GM18870 (cell line): ENCODE measurements at regions not wholly inside any gene's neighbourhood (a gene's known extent, or its start where the extent isn't known, plus 50 kb on each side); places are given as distances from the start of the nearest gene placed in this dataset.

Experiments used
- ATAC-seq: cut with Tn5 transposase; IDR thresholded peaks from one replicate; pipeline ENCODE4 v1.9.1; 2021; ENCODE audit warnings: moderate library complexity; ENCODE audit not compliant: unreplicated experiment

DNA sequence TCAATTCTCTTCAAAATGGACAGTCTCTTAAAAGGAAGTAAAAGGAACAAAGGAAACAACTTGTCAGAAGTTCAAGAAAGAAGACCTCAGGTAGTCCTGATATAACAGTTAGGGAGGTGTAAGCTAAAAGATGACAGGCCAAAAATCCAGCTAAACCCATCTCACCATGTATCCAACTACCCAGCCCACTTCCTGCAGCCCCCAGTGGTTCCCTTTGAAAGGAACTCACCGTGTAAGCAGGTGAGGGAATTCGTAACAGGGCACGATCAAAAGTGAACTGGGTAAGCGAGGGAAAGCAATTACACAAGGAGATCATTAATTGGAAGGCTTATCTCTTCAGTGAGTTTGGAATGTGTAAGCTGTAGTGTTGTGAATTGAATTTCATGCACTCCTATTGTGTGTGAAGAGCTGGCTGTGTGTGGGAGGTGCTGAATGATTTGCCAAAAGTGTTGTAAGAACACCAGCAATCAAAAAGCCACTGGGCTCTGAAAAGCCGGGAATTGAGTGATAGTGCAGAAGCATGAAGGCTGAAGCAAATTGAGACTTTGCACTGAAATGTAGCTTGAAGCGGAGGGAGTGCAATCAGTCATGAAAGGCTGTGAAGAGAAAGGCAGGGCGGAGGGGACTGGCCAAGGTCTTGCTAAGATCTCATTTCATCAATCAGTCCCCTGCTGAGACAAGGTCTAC lies 914.2 kb upstream of the LCORL start:
- ATAC-seq = no peak

DNA sequence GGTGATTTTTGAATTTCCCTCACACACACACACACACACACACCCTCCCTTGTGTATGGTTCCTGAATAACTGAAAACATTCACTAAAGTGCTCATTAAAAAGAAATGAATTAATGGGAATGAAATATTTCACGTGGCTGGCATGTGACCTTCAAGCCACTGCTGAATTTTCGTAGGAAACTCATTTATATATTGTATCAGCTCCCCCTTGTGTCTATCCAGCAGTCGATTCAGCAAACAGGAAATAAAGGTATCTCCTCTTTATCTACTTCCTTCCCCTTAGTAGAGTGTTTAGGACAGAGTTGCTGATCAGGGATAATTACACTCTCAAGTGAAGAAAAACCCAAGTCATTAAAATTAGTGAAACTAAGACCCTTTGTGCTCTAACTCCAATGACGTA lies 912.6 kb upstream of the LCORL start:
- ATAC-seq = no peak

DNA sequence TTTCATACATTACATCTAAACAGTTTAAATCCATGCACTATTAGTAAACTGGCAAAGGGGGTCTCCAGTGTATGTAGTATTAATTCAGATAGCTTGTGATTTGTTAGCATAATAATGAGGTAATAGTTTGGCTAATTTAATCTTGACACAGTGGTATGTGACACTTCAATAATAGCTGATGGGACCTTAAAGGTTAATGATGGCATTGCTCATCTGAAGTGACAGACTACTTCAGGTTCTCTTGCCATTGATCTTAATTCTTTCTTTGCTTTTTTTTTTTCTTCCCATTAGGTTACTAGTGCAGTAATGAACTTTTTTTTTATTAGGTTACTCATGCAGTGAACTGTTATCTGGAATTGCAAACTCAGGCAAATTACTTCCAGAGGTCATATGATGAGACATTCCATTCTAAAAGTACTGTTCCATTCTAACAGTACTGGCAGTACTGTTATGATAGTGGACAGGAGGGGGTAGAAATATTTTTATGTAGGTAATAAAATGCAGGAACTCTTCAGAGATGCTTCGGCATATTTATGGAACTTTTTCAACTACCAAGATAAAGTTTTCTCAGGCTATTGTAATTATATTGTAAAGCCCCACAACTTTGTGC lies 911.3 kb upstream of the LCORL start:
- ATAC-seq = no peak

DNA sequence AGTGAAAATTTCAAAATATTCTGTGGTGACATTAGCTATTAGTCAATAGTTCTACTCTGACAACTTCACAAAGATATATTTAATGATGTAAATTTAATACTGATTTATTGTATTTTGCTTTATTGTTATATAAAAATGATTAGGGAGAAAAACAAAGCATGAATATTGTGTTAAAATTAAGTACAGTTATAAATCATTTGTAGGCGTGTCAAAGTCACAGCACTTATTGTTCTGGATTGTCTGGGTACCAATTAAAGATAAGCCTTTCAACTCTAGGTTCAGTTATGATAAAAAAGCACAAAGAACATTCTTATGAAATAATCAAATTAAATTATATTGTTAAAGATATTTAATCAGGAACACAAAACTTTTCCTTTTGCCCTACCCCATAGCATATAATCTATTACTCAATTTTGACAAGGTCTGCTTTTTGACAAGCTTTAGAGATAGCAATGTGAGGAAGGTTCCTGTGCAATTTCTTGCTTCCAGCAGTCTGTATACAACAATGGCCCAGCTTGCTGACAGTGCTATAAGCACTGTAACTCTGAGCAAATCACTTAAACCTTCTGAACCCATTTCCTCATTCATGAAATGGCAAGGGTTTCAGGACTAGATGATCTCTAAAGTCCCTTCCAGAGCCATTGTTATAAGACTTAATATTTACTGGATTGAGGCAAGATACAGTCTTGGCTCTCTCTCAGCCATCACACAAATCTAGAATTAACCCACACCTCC lies 910.3 kb upstream of the LCORL start:
- ATAC-seq = no peak

DNA sequence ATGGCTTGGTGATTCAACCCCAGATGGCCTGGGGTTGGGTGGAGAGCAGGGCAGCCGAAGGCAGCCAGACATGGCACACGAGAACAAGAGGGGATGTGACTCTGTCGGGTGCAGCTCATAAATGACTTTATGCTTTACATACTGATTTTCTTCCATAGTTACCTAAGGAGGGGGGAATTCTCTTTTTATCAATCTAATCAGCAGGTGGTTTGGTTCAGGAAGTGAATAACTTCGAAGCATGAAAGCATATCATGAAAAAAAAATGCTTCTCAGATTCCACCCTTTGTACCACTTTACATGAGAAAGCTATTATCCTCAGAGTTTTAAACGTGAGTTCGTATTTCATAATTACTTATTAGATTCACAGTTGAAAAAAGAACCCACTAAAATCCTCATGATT lies 908.9 kb upstream of the LCORL start:
- no peak for ATAC-seq

DNA sequence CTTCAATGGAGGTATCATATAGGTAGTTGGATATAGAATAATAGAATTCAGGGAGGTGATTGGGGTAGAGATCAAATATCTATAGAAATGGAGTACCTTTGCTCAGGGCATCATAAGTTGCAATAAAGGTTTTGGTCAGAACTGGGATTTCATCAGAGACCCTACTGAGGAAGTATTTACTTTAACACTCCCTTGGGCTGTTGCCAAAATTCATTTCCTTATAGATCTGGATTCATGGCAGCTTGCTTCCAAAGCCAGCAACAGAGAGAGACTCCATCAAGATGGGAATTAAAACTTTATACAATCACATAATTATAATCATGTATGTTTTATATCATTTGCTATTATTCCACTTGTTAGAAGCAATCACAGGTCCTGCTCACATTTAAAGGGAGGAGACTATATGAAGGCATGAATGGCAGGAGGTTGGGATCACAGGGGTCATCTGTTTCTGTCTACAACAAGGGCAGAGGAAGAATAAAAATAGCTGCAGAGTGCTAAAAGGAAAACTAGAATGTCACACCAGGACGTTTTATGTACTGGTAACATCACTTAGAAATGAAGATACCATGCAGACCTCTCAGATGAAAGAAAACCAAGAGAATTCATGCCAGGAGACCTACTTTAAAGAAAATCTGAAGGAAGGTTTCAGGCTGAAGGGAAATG lies 902.1 kb upstream of the LCORL start:
- ATAC-seq = no peak

DNA sequence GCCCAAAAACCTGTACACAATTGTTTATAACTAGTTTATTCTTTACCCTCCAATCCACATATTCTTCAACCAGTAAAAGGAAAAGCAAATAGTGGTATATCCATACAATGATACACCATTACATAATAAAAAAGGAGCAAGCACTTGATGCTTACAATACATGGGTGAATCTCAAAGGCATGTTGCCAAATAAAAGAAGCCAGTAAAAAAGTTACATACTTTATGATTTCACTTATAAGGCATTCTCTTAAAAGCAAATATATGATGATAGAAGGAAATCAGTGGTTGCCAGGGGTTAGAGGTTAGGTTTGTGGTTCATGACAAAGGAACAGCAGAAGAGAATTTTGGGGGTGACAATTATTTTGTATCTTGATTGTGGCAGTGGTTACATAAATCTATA lies 896.1 kb upstream of the LCORL start:
- ATAC-seq = no peak

DNA sequence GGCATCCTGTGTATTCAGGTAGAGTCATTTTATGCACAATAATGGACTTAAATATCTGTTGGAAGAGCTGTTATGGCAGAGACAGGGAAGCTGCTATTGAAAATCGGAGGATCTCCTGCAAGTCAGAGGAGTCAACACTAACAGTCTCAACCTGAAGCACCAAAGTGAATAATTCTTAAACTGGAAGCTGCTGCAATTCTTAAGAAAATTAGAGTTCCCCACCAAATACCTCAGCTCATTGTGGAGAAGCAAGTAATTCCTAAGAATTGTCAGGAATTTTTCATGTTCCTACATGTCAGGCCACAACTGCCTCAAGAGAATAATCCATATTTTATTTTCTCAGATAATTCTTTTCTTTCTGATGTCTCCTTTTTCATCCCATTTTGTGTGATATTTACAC lies 892.6 kb upstream of the LCORL start:
- no peak for ATAC-seq

DNA sequence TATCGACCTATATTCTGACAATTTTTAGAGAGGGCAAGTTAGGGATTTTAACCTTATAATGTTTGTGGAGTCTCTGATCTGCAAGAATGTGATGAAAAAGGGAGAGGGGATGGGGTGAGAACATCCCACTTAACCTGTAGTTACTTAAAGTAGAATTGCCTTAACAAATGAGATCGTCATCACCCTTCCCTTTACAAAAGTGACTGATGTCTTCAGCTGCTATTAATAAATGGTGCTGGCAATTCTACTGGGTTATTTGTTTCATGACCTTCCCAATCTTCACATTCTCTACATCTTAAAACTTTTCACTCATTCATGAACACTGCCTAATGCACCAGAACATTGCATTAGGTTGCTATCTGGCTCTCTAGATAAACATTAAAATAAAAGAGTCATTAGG lies 873.4 kb upstream of the LCORL start:
- ATAC-seq = no peak

DNA sequence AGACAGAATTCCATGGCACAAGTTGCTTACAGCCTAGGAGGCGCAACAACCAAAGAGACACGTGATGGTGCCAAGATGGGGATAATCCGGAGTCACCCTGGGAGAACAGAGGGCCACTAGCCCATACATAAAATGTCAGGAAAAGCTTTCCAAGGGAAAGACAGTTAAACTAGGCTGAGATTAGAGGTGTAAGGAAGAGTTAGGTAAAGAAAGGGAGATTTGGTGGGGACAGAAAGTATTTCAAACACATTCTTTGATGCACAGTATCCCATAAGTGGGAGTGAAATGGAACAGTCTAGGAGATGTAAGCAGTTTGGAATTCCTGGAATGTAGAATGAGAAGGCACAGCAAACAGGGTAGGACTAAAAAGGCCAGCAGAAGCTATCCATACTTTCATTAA lies 860.9 kb upstream of the LCORL start:
- ATAC-seq = no peak

DNA sequence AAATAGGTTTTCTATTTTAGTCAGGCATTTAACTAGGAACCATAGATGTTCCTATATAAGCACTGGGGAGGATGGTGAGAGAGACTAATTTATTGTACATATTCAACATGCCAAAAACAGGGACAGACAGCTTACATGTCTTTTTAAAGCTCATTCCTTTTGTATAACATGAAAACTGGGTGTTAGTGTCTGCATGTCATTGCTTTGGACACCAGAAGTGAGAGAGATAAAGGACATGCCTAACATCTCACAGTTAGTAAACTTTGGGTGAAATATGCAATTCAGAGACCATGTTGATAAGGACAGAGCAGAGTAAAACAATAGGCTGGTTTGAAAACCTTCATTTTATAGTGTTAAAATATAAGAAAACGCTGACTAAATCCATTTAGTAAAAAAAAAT lies 860.0 kb upstream of the LCORL start:
- ATAC-seq = no peak

DNA sequence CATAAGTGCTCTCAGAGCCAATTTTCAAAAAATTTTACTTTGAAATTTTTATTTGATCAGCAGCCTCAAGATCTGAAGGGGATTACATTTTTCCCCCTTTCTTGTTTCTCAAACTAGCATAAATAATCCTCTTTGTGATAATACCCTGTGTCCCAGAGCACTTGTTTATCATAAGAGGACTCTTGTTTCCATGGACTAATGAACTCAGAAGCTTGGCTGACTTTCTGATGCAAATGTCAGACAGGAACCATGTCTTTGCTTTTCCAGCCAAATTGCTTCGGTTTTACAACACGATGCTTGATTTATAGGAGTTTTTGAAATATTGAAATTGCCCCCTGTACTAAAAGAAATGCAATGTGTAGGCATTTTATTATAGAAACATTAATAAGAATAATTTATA lies 859.3 kb upstream of the LCORL start:
- no peak for ATAC-seq

DNA sequence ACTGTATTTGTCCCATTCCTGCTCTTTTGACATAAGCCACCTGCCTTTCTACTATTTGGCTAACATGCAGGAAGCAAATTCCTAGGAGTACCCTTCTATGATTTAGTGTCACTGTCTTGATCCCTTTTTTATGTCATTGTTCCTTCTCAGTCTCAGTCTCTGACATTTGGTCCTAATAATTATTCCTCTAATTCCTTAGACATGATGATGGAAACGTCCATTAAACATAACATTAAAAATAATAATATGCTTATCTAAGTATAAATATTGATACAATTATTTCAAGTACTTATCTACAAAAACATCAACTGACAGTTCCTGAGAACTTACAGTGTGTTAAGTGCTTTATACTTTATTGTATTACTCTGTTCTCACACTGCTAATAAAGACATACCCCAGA lies 857.0 kb upstream of the LCORL start:
- ATAC-seq = no peak

DNA sequence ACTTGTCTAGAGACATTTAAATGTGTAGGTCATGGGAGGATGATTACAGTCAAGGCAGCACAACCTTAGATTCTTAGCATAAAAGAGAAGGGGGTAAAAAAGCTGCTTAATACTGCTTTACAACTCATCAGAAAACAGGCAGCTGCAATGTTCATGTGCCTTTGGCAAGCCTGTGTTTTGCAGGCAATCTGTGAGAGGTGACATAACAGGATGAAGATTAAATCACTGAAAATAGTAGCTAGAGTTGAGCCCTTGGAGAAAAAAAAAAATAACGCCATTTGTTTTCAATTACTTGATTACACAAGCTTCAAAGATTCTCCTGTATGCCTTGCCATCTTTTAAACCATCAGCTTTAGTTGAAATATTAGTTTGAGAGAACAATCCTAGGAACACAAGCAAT lies 847.6 kb upstream of the LCORL start:
- ATAC-seq = no peak

DNA sequence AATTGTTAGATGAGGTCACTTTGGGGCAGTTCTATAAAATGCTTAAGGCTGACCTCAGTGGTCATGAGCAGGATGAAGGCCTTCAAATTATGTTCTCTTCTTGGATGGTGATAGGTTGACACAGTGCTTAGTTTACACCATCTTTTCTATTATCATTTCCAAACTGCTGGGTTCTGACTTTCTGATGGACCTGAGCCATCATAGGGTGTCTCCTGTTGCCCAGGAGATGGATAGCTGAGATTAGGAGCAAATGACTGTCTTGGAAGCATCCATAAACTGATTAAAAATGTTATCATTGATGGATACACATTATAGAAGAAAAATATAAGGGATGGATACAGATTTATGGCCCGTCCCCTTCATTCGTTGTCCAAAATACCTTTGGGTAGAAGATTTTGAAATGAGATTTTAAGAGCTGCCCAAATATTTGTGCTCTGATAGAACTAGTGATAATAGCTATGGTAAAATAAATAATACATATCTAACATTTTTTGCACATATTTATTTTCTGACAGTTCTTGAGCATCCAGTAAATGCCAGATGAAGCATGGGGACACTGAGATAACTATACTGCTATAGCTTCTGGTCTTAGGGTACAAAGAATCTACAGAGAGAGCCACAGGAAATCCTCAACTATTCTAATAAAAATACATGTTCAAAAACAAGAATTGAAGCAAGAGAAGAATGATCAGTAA lies 839.4 kb upstream of the LCORL start:
- no peak for ATAC-seq

DNA sequence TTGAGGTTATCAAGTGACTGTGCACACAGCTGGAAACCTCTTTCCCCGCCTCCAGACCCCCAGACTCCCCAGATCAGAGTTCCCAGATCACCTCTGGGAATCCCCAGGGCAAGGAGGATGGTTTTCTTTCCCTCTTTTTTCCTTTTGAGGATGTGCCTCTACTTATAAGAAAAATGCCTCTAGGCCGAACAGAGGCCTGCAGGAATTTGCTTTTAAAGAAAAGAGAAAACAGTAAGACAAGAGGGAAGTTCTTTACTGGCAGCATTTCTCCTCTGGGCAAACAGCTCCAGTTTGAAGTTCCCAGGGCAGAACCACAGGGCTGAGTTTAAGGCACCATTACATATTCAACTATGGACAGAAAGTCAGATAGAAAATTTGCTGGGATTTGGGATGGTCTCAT lies 837.9 kb upstream of the LCORL start:
- no peak for ATAC-seq

DNA sequence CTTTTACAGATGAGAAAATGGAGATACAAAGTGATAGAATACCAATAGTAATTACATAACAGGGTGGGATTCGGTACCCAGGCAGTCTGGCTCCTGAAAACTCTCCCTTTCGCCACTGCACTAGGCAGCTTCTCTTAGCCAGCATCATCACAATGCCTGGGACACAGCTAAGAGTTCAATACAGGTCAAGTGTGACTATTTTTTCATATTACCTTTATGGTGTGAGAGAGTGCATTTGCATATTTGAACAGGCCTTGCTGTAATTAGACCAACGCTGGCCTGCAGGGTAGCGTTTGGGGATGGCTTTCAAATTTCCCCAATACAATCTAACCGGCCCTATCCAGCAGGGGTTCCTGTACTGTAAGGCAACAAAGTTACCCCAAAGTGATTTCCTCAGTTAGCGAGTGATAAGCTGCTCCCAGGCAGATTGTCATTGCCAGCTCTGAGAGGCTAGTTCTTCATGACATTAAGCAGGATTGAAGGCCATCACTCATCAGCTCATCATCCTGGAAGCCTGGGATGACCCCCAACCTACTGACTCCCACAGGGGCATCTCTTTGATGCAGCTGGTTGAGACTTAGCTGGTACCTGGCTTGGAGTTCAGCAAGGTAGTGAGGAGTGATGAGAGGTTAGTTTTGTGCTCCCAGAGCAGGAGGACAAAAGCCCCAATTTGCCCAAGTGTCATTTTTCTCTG lies 836.8 kb upstream of the LCORL start:
- ATAC-seq = no peak

DNA sequence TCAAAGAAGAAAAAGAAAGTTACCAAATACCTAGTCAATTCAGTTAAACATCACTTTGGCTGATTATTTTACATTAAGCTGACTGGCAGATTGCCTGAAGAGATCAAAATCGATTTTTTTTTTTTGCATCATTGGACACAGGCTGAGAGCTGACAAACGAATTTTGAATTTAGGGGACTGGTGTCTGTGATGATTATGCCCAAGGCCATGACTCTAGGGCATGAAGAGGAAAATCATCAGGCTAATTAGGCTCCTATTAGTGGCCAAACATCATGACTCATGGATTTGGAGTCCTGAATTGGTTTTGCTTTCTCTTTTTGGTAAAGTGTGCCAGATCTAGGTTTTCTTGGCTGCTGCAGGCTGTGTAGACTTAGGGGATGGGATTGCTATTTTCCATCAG lies 829.3 kb upstream of the LCORL start:
- ATAC-seq = no peak

DNA sequence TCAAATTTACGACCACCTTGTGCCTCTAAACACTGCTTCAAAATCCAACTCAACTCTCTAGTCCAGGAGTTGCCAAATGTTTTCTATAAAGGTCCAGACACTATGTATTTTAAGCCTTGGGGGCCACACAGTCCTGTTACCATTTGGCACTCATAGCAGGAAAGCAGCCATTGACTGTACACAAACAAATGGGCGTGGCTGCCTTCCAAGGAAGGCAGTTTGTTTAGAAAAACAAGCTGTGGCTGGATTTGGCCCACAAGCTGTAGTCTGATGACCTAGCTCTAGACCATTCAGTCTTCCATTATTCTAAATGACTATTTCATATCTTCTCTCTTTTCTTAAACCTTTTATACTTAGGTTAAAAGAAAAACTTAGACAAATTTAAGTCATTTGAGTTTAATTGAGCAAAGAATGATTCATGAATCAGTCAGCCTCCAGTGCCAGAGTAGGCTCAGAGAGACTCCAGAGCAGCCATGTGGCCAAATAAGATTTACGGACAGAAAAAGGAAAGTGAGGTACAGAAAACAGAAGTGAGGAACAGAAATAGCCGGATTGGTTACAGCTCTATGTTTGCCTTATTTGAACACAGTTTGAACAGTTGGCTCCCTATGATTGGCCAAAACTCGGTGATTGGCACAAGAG lies 825.8 kb upstream of the LCORL start:
- no peak for ATAC-seq

DNA sequence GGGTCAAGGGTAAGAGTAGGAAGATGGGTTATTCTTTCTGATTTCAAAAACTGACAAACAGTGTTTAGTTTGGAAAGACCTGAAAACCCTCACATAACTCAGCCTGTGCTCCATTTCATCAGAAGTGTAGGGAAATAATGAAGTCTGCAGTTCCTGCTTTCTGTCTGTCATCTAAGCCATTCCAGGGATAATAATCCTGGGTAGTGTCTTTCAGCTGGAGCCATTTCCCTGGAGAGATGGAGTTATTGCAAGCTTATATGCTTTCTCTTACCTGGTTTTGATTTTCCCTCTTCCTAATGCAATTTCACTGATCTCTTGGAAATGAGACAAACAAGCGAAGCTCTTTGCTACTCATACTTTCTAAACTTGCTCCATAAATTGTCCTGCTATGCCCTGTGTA lies 824.8 kb upstream of the LCORL start:
- no peak for ATAC-seq
